H9 (cell line): ENCODE measurements at regions not wholly inside any gene's neighbourhood (a gene's known extent, or its start where the extent isn't known, plus 50 kb on each side); places are given as distances from the start of the nearest gene placed in this dataset.

ENCODE experiments used
- DNase-seq: peaks from one replicate; pipeline ENCODE4 v3.0.0-alpha.2; 2017
- H2AFZ ChIP-seq: one replicate; pipeline ENCODE4 v1.6.1; 2013; ENCODE audit warnings: mild to moderate bottlenecking, low read length, control low read depth, moderate library complexity
- H2AK5ac ChIP-seq: 2 replicates; pipeline ENCODE4 v1.6.1; 2013; ENCODE audit warnings: low read length, control low read depth, mixed read lengths; ENCODE audit not compliant: insufficient read length
- H2BK120ac ChIP-seq: one replicate; pipeline ENCODE4 v1.6.1; 2013; ENCODE audit warnings: low read depth, mild to moderate bottlenecking, low read length, control low read depth, inconsistent platforms; ENCODE audit not compliant: poor library complexity, severe bottlenecking
- H2BK12ac ChIP-seq: 2 replicates; pipeline ENCODE4 v1.6.1; 2013; ENCODE audit warnings: low read length, control low read depth, mixed read lengths, low read depth; ENCODE audit not compliant: insufficient read length
- H2BK15ac ChIP-seq: 2 replicates; pipeline ENCODE4 v1.6.1; 2013; ENCODE audit warnings: low read depth, low read length, control low read depth
- H2BK20ac ChIP-seq: one replicate; pipeline ENCODE4 v1.6.1; 2013; ENCODE audit warnings: low read depth, mild to moderate bottlenecking, low read length, control low read depth, inconsistent platforms; ENCODE audit not compliant: poor library complexity, severe bottlenecking
- H2BK5ac ChIP-seq: 2 replicates; pipeline ENCODE4 v1.6.1; 2013; ENCODE audit warnings: low read length, control low read depth, mixed read lengths; ENCODE audit not compliant: insufficient read length
- H3K14ac ChIP-seq: 2 replicates; pipeline ENCODE4 v1.6.1; 2013; ENCODE audit warnings: low read length, control low read depth; ENCODE audit not compliant: insufficient read depth
- H3K18ac ChIP-seq: 2 replicates; pipeline ENCODE4 v1.6.1; 2013; ENCODE audit warnings: low read depth, mild to moderate bottlenecking, mixed read lengths, low read length, control low read depth; ENCODE audit not compliant: insufficient read length
- H3K23ac ChIP-seq: 2 replicates; pipeline ENCODE4 v1.6.1; 2013; ENCODE audit warnings: low read length, control low read depth, mixed read lengths, low read depth; ENCODE audit not compliant: insufficient read length
- H3K23me2 ChIP-seq: 2 replicates; pipeline ENCODE4 v1.6.1; 2013; ENCODE audit warnings: low read depth, mild to moderate bottlenecking, mixed read lengths, low read length, control low read depth; ENCODE audit not compliant: insufficient read length, poor library complexity, severe bottlenecking
- H3K27ac ChIP-seq: 2 replicates; pipeline ENCODE4 v1.5.1; 2013; ENCODE audit warnings: low read length, control low read depth, mixed read lengths, low read depth; ENCODE audit not compliant: insufficient read length
- H3K27me3 ChIP-seq: 2 replicates; pipeline ENCODE4 v1.6.1; 2013; ENCODE audit warnings: low read length, control low read depth, inconsistent platforms; ENCODE audit not compliant: insufficient read depth
- H3K4ac ChIP-seq: 2 replicates; pipeline ENCODE4 v1.6.1; 2013; ENCODE audit warnings: low read depth, mild to moderate bottlenecking, control low read depth, inconsistent platforms, low read length, moderate library complexity
- H3K4me1 ChIP-seq: 2 replicates; pipeline ENCODE4 v1.6.1; 2013; ENCODE audit warnings: low read length, control low read depth, inconsistent platforms; ENCODE audit not compliant: insufficient read depth
- H3K4me2 ChIP-seq: 2 replicates; pipeline ENCODE4 v1.6.1; 2013; ENCODE audit warnings: low read length, control low read depth, mixed read lengths; ENCODE audit not compliant: insufficient read length, insufficient read depth
- H3K56ac ChIP-seq: 2 replicates; pipeline ENCODE4 v1.6.1; 2013; ENCODE audit warnings: low read depth, mild to moderate bottlenecking, mixed read lengths, low read length, control low read depth; ENCODE audit not compliant: insufficient read length
- H3K79me1 ChIP-seq: 2 replicates; pipeline ENCODE4 v1.6.1; 2013; ENCODE audit warnings: low read depth, mild to moderate bottlenecking, moderate library complexity, low read length, control low read depth, inconsistent platforms; ENCODE audit not compliant: insufficient read depth, poor library complexity, severe bottlenecking
- H3K79me2 ChIP-seq: 2 replicates; pipeline ENCODE4 v1.6.1; 2013; ENCODE audit warnings: low read length, control low read depth, inconsistent platforms; ENCODE audit not compliant: insufficient read depth
- H3K9ac ChIP-seq: 2 replicates; pipeline ENCODE4 v1.6.1; 2013; ENCODE audit warnings: low read length, control low read depth, mixed read lengths; ENCODE audit not compliant: insufficient read length; ENCODE audit errors: extremely low read depth
- H3K9me3 ChIP-seq: one replicate; pipeline ENCODE4 v1.6.1; 2013; ENCODE audit warnings: low read depth, low read length, inconsistent platforms; ENCODE audit not compliant: control insufficient read depth
- H3T11ph ChIP-seq: one replicate; pipeline ENCODE4 v1.6.1; 2013; ENCODE audit warnings: mild to moderate bottlenecking, low read length, control low read depth, inconsistent platforms
- H4K20me1 ChIP-seq: one replicate; pipeline ENCODE4 v1.6.1; 2013; ENCODE audit not compliant: control insufficient read depth, insufficient read length, insufficient read depth
- H4K5ac ChIP-seq: 2 replicates; pipeline ENCODE4 v1.6.1; 2013; ENCODE audit warnings: low read depth, mild to moderate bottlenecking, mixed read lengths, low read length, control low read depth; ENCODE audit not compliant: insufficient read length
- H4K8ac ChIP-seq: replicated peaks from 2 replicates; pipeline ENCODE4 v1.6.1; 2013; ENCODE audit warnings: low read length, control low read depth, mixed read lengths, low read depth; ENCODE audit not compliant: insufficient read length
- H4K91ac ChIP-seq: 2 replicates; pipeline ENCODE4 v1.6.1; 2013; ENCODE audit warnings: low read depth, mild to moderate bottlenecking, moderate library complexity, mixed read lengths, low read length, control low read depth; ENCODE audit not compliant: insufficient read length
- H3K27ac Mint-ChIP-seq, 3 experiments: 2 replicates in 2 of 3; 3 replicates in 1 of 3; pipeline ENCODE4 v1.8.0; 2020 to 2021; ENCODE audit warnings: mixed read lengths in 3 of 3, mild to moderate bottlenecking in 1 of 3, moderate library complexity in 1 of 3
- H3K27me3 Mint-ChIP-seq: 2 replicates; pipeline ENCODE4 v1.8.0; 2021; ENCODE audit warnings: low read depth, mild to moderate bottlenecking, moderate library complexity, mixed read lengths
- H3K36me3 Mint-ChIP-seq, 3 experiments: 2 replicates in 2 of 3; 3 replicates in 1 of 3; pipeline ENCODE4 v1.8.0; 2020 to 2021; ENCODE audit warnings: low read depth in 3 of 3, mixed read lengths in 3 of 3; ENCODE audit not compliant: insufficient read depth in 1 of 3
- H3K4me1 Mint-ChIP-seq, 2 experiments: 2 replicates each; pipeline ENCODE4 v1.8.0; 2020; ENCODE audit warnings: mixed read lengths in 2 of 2
- H3K4me3 Mint-ChIP-seq, 2 experiments: 2 replicates in 1 of 2; 3 replicates in 1 of 2; pipeline ENCODE4 v1.8.0; 2020 to 2021; ENCODE audit warnings: mild to moderate bottlenecking in 2 of 2, mixed read lengths in 2 of 2, moderate library complexity in 1 of 2
- H3K9me3 Mint-ChIP-seq, 2 experiments: 2 replicates in 1 of 2; 3 replicates in 1 of 2; pipeline ENCODE4 v1.8.0; 2020; ENCODE audit warnings: mild to moderate bottlenecking in 2 of 2, mixed read lengths in 2 of 2, moderate library complexity in 1 of 2
- CTCF ChIP-seq: fragments of 200-600 bp; sonication (generic); conservative IDR thresholded peaks from 3 replicates; pipeline ENCODE4 v1.8.0; 2021; ENCODE audit warnings: antibody characterized with exemption, mild to moderate bottlenecking
- WGBS: extraction: QIAGEN DNeasy Blood & Tissue Kit; methylation state at CpG from one replicate; pipeline ENCODE4 v1.1.7; 2013; ENCODE audit warnings: missing lambda C conversion rate, low lambda C conversion rate, mixed read lengths; ENCODE audit not compliant: insufficient read length; ENCODE audit errors: extremely low coverage; 5-methylcytosine and 5-hydroxymethylcytosine counted together

DNA sequence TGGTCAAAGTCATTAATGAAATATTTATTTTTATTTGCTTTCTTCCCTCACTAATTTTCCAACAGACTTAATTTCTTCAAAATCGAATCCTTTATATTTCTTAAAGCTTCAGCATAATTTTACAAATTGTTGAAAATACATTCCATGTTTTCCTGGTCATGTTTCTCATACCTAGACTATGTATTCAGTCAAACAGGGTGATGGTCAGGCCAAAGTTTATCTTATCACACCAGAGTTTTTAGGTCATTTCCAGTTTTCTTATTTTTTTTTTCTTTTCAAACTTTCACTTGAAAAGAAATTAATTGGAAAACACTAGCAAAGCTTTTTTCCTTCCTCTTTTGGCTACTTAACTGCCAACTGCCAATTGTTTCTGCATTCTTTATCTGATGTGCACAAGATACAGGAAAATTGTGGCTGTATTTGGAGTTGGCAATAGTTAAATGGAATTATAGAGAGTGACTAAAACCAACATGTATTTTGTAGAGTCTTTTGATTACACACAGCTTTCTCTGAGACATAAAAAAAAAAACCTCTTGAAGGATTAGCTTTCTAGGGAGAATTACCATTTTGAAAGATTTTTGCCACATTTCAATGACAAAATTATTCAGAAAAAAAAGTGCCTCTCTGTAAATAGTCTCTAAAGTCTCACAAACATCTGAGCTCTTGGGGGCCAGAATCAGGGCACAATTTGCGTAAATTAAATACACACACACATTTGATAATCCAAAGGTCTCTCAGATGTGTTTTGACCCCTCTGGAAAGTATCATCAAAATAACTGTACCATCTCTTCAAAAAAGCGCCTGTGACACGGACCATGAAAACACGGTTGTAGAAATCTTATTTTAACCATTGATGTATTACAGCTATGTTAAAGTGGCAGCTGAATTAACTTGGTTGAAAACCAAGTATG, 603.2 kb upstream of the KCNMB2 start:
- H3K27me3 Mint-ChIP-seq = no peaks in the 10 kb centered on the region
- H2AK5ac ChIP-seq = no peak overlapping the region
- no peak overlapping the region for H3K56ac ChIP-seq
- no peaks in the 10 kb centered on the region for H3K9me3 Mint-ChIP-seq
- H3K4me1 Mint-ChIP-seq = no peaks in the 10 kb centered on the region
- H2BK120ac ChIP-seq = no peak overlapping the region
- H4K91ac ChIP-seq = no peak overlapping the region
- no peaks in the 10 kb centered on the region for H3K23me2 ChIP-seq
- H3K27ac ChIP-seq = no peak overlapping the region
- H3T11ph ChIP-seq = no peak overlapping the region
- no peak overlapping the region for H3K4me2 ChIP-seq
- no peak overlapping the region for H2BK20ac ChIP-seq
- H3K36me3 Mint-ChIP-seq = no peaks in the 10 kb centered on the region
- WGBS = 100% methylated on average over 1 of the region's 5 CpGs
- TF ChIP-seq CTCF = no peak
- no peak overlapping the region for H3K23ac ChIP-seq
- no peaks in the 10 kb centered on the region for H3K4me1 ChIP-seq
- no peak overlapping the region for H4K8ac ChIP-seq
- H3K79me2 ChIP-seq = no peaks in the 10 kb centered on the region
- no peak overlapping the region for H3K27ac Mint-ChIP-seq
- H3K79me1 ChIP-seq = no peaks in the 10 kb centered on the region
- no peaks in the 10 kb centered on the region for H3K9me3 ChIP-seq
- no peak for DNase-seq
- H3K18ac ChIP-seq = no peak overlapping the region
- H4K5ac ChIP-seq = no peak overlapping the region
- no peak overlapping the region for H2BK15ac ChIP-seq
- H2AFZ ChIP-seq = no peak overlapping the region
- H2BK5ac ChIP-seq = no peak overlapping the region
- no peak overlapping the region for H2BK12ac ChIP-seq
- H4K20me1 ChIP-seq = no peaks in the 10 kb centered on the region
- no peaks in the 10 kb centered on the region for H3K27me3 ChIP-seq
- H3K4me3 Mint-ChIP-seq = no peak overlapping the region
- H3K4ac ChIP-seq = no peak overlapping the region
- H3K14ac ChIP-seq = no peak overlapping the region
- H3K9ac ChIP-seq = no peak overlapping the region
